Activated naive CD8-positive, alpha-beta T cell treated with anti-CD3 and anti-CD28 coated beads, Interleukin-2, amount 50 U/mL, for 24 hours (primary cell): ENCODE measurements at regions not wholly inside any gene's neighbourhood (a gene's known extent, or its start where the extent isn't known, plus 50 kb on each side); places are given as distances from the start of the nearest gene placed in this dataset.

Experiments used
- ATAC-seq: fragments of 150-1000 bp; cut with Tn5 transposase; one replicate; pipeline ENCODE4 v1.10.0; 2021
- DNase-seq: peaks from one replicate; pipeline ENCODE4 v3.0.0; 2021
- H3K27ac Mint-ChIP-seq: one replicate; pipeline ENCODE4 v1.8.0; 2021; ENCODE audit warnings: mild to moderate bottlenecking, mixed read lengths
- H3K27me3 Mint-ChIP-seq: one replicate; pipeline ENCODE4 v1.8.0; 2021; ENCODE audit warnings: mixed read lengths
- H3K36me3 Mint-ChIP-seq: one replicate; pipeline ENCODE4 v1.8.0; 2021; ENCODE audit warnings: low read depth, mixed read lengths
- H3K4me1 Mint-ChIP-seq: one replicate; pipeline ENCODE4 v1.8.0; 2021; ENCODE audit warnings: mixed read lengths
- H3K4me3 Mint-ChIP-seq: one replicate; pipeline ENCODE4 v1.8.0; 2021; ENCODE audit warnings: mild to moderate bottlenecking, moderate library complexity, mixed read lengths
- H3K9me3 Mint-ChIP-seq: one replicate; pipeline ENCODE4 v1.8.0; 2021; ENCODE audit warnings: mixed read lengths

DNA sequence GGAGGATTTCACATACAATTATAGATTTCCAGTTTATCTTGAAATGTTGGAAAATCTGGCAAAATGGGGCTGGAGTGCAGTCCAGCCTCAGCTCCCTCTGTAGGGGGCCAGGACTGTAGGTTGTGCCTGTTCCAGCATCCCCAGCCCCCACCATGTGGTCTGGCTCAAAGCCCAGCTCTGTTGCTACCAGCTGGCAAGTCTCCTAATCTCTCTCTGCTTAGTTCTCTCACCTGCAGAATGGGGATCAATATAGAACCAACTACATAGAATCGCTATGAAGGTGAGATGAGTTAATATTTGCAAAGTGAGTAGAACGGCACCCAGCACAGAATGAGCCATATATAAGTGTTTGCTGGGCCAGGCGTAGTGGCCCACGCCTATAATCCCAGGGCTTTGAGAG is 50.0 kb upstream of the TARDBP start:
- no peak overlapping the region for H3K27ac Mint-ChIP-seq
- DNase-seq (no peak), ATAC-seq (no peak)
- H3K4me1 Mint-ChIP-seq, result peaks cover 21% of the 10 kb centered on the region
- no peaks in the 10 kb centered on the region for H3K9me3 Mint-ChIP-seq
- H3K4me3 Mint-ChIP-seq, result no peak overlapping the region
- H3K27me3 Mint-ChIP-seq, result peaks cover 22% of the 10 kb centered on the region
- no peaks in the 10 kb centered on the region for H3K36me3 Mint-ChIP-seq
